ENCODE measurements at regions not wholly inside any gene's neighbourhood (a gene's known extent, or its start where the extent isn't known, plus 50 kb on each side); places are given as distances from the start of the nearest gene placed in this dataset.

GRCh38 chr6:43980004-43980795, 147.1 kb downstream of the MRPL14 start:
- no peak for DNase-seq

GRCh38 chr6:43979525-43979924, 147.7 kb downstream of the MRPL14 start:
- DNase-seq = no peak

GRCh38 chr6:43978473-43979346, 148.5 kb downstream of the MRPL14 start:
- no peak for DNase-seq

DNA sequence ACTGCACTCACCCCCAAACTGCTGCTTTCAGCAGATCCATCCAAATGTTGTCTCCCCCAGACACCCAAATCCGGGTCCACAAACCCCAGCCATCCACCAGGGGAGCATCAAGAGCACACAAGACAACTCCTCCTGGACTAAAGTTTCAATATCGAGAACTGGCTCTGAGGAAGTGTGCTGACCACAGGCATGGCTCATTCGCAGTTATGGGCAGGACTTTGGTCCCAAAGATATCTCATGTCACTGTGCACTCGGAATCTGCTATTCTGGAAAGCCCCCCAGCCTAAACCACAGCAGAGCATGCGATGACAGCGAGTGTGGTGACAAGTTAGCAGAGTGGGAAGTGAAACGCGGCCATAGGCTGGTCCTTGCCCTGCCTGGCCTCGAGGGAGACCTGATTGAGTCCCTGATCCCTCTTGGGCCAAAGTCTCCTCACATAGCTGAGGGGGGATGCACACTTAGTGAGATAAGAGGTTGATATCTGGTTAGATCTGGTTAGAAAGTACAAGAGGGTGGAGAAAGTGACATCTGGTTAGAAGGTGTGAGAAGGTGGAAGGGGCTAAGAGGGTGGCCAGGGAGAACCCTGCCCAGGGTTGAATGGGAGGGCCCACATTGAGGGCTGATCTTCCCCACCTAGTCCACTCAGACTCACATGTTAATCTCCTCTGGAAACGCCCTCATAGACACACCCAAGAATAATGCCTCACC, 149.7 kb downstream of the MRPL14 start:
- DNase-seq = no peak

DNA sequence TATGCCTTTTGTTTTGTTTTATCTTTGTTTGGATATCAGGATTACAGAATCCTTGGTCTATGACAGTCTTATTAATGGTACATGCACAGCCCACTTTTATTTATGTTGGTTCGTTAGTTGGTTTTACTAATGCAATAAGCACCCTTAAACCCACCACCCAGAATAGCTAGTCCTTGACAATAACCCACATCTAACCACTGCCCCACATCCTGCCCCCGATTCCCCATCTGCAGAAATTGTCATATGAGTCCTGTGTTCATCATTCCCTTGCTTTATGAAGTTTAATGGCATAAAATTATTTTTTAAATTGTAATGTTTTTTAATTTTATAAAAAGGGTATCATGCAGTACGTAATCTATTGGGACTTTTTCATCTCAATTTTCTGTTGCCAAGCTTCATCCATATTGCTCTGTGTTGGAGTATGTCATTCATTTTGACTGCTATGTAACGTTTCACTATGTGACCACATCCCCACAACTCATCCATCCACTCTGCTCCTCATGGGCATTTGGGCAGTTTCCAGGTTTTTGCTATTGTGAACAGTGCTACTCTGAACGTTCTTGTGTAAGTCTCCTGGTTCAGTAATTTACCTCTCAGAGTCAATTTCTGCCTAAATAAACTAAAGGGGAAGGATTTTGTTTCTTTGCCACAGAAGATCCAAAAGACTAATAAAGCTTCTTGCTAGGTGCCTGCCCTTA, 150.4 kb downstream of the MRPL14 start:
- DNase-seq = no peak

- no peak for DNase-seq
These were observed 152.5 kb downstream of the MRPL14 start for GRCh38 chr6:43974643-43975230.

GRCh38 chr6:43973357-43973756, 153.9 kb downstream of the MRPL14 start:
- no peak for DNase-seq

DNA sequence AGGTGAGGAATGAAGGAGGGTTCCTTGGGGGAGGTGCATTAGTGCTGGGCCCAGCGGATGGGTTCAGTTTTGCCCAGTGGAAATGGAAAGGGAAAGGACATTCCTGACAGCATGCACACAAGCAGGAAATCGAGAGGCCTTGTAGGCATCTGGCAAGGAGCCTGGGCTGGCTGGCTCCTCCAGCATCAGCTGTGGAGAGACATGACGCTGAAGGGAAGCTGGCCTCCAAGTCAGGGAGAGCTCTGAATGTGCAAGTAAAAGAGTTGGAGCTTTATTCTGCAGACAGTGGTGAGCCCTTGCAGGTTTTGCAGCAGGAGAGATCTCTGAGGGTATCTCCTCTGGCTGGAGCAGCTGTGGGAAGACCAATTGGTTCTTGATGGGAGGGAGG, 154.3 kb downstream of the MRPL14 start:
- DNase-seq = no peak

GRCh38 chr6:43972179-43972912, 154.9 kb downstream of the MRPL14 start:
- no peak for DNase-seq

GRCh38 chr6:43971776-43972126, 155.5 kb downstream of the MRPL14 start:
- DNase-seq = no peak

- DNase-seq = no peak
These were observed 156.1 kb downstream of the MRPL14 start for GRCh38 chr6:43970913-43971775.

- DNase-seq = no peak
These were observed 157.0 kb downstream of the MRPL14 start for GRCh38 chr6:43970068-43970912.

- no peak for DNase-seq
These were observed 157.9 kb downstream of the MRPL14 start for GRCh38 chr6:43969158-43969981.

GRCh38 chr6:43968110-43968965, 158.9 kb downstream of the MRPL14 start:
- no peak for DNase-seq

DNA sequence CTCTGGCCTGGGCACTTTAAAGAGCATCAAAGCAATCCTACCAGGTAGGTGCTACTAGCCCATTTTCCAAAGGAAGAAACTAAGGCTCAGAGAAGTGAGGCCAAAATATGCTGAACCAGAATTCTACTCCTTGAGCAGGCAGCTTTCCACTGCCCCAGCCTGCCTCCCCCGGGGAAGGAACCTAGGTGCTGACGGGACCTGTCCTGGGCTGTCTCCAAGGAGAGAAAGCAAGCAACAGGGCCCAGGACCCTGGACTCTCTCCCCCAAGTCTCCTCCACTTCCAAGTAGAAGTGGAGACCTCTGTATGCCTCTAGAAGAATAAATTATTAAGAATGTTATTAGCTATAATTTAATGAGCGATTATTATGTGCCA, 159.5 kb downstream of the MRPL14 start:
- no peak for DNase-seq

GRCh38 chr6:43966853-43967718, 160.2 kb downstream of the MRPL14 start:
- DNase-seq = no peak

GRCh38 chr6:43966374-43966658, 160.9 kb downstream of the MRPL14 start:
- DNase-seq = no peak

All from NCI-H2107 (cell line).